ENCODE measurements at regions not wholly inside any gene's neighbourhood (a gene's known extent, or its start where the extent isn't known, plus 50 kb on each side); places are given as distances from the start of the nearest gene placed in this dataset.

DNA sequence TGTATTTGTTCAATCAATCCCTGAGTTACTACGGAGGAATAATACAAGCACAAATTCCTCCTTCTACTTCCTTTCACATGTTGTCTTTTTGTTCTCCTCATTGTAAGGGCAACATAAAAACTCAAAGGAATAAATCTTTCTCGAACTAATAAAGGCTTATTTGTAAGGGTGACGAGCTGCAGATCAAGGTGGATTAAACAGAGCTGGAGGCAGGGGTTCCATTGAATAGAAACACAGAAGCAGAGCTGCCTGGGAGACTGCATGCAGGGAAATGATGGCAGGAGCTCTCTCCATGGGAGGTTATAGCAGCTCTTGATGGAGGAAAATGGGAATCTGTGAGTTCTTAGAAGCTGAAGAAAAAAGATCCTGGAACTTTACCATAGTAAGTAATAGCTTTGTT lies 160.2 kb downstream of the CYYR1 start:
- no peak for DNase-seq

DNA sequence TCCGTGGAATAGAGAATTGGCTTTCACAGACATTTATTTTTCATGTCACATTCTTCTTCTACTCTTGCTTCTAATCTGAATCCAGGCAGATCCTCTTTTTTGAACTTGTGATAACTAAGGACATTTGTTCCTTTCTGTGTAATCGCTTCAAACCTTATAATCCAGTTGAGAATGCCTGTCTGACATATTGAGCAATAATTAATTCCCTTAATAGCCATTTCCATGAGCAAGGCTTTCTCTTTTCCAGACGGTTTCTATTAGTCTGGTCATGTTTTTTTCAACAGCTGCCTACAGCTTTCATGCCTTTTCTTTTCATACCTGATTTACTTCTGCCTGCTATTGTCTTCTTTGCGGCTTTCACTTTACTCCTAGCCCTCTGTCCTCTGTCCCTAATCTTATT lies 163.4 kb downstream of the CYYR1 start:
- DNase-seq: no peak

DNA sequence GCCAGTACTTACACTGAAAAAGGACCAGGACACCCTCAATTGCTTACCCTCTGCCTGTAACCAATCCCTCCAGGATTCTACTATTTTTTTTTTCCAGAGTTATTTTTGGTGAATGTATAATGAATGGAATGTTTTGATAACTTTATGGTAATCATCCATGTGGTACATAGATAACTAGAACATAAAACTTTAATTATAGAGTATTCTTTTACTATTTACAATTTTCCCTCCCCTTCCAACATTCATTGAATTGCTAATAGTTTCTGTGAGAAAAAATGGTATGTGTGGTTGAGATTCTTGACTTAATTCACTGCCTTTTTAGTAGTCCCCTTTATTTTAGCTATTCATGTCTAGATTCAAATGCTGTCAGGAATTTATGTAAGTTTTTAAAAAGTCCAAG lies 164.6 kb downstream of the CYYR1 start:
- DNase-seq: no peak

DNA sequence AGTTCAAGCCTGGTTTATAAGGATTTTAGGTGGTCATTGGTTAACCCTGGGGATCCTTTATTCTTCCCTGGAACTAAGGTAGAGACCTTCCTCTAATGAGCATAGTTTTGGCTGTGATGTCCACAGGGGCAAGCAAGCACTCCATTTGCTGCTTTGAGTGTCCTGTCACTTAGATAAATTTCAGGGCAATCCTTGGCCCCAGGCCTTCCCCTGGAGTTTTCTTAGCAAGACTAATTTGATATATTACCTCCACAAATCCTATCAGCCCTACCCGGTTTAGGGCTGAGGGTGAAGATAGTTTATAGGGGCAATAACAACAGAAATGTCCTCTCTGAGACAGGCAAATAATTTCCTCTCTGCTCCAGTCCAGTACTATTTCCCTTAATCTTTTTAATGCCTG lies 166.6 kb downstream of the CYYR1 start:
- DNase-seq: no peak

DNA sequence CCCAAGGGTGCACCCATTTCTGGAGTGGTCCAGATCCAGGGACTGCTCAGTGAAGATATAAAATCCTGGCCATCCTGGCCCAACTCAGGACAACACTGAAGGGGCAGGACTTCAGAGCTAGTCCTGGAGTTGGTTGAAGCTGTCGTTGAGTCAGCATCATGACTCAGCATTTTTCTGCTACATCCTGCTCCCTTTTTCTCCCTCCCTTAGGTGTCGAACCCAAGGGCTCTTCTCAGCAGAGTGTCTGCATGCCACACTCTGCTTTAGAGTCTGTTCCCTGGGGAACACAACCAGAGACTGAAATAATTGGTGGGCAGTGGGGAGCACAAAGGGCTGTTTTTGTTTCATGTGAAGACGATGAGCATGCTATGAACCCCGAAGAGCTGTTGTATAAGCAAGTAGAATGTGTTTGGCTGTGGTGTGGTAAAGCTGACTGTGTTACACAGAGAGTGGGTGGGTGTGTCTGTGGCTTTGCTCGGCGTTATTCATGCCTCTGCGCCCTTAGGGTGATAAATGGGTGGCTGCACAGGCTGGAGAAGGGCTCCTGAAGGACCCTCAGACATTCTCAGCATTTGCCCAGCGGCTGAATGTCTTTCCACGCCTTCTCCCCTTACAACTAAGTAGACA lies 167.2 kb downstream of the CYYR1 start:
- DNase-seq: peak in 1 of 4 experiments; percentile 10

DNA sequence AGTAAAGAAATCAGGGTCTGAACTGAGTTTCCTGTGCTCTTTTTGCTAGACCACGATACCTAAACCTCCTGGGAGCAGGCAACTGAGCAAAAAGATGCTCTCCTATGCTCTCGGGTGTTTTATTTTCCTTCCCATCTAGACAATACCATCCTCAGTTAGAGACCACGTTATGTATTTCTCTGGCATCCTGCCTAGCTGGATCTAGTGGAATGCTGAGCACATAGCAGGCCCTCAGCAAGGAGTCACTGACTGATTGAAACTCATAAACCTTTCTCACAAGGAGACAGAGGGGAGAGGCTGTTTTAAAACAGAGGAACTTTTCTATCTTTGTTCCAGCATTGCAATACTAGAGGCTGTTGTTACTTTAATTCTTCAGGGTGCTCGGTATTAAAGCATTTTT lies 168.0 kb downstream of the CYYR1 start:
- no peak for DNase-seq

DNA sequence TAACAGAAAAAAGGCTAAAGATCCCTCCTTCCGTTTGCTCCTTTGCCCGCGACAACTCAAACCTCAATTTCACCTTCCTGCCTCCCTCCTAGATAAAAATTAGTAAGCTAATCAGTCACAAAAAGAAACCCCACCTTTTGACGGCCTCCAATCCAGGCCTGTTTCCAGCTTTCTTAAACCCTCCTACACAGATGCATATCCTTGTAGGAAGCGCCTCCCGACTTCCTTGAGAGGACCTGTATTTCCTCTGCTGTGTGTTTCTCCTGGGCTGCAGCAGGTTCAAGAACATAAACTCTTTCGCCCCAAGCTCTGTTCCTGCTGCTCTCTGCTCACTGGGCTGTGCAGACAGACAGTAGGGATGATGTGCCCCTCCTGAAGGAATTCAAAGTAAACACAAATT lies 168.8 kb downstream of the CYYR1 start:
- no peak for DNase-seq

DNA sequence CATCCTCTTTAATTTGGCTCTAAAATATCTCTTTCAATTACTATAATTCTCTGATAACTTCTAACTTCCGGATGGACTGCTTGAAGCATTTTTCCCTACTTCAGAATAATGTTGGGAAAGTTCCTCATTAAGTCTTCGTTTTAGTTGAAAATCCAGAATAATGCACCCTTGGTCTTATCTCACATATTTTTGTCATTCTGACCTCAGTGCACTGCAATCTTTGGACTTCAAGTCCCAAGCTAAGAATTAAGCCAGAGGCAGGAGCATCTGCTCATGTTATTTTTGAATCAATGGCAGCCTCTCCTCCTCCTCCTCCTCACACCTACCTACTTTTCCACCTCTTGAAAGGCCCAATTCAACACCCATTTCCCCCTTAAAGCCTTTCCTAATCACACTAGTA lies 169.8 kb downstream of the CYYR1 start:
- no peak for DNase-seq

DNA sequence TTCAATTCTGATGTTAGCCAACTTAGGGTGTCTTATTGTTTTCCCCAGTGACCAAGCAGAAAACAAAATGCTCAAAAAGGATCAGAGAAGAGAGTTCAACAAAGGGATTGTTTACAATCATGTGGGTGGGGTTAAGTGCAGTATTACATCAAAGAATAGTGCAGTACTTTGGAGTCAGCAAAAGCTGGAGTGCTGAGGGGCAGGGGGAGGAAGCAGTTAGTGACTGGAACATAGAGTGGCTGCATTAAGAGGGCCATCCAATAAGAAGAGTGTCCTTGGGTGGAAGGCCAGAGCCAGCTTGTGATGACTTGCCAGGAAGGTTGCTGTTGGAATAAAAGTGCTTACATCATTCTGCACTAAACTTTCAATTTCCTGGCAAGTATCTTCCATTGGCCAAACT lies 175.5 kb downstream of the CYYR1 start:
- no peak for DNase-seq

DNA sequence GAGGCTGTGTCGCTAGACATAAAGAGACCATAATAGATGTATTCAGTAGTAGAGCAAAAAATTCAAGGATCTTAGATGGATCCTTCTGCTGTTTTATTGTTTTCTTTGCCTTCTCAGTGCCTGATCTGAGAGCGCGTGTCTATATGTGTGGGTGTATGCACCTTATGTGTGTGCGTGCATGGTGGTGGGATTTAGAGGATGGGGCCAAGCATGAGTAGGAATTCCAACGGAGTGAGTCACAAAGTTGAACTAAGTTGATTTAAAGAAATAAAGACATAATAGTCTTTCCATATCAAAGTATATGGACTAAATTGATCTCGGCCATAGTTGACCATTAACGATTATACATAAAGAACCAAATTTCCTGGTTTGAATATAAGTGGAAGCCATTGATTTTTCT lies 178.7 kb downstream of the CYYR1 start:
- DNase-seq: no peak

DNA sequence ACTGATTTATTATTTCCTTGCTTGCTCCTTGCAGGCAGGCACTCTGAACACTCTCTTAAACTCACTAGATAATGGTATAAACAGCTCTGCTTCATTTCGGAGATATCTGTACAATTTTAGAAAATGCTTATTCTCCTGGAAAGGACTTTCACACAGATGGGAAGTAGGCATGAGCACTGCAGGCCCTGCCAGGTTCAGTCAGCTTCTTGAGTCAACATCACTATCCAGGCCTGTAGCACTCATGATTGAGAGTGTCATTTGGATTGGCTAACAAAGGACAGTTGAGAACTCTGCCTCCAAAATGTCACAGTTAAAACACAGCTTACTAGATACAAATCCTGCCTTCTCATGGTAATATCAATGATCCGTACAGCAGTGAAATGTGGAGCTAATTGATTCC lies 181.9 kb downstream of the CYYR1 start:
- DNase-seq: no peak

DNA sequence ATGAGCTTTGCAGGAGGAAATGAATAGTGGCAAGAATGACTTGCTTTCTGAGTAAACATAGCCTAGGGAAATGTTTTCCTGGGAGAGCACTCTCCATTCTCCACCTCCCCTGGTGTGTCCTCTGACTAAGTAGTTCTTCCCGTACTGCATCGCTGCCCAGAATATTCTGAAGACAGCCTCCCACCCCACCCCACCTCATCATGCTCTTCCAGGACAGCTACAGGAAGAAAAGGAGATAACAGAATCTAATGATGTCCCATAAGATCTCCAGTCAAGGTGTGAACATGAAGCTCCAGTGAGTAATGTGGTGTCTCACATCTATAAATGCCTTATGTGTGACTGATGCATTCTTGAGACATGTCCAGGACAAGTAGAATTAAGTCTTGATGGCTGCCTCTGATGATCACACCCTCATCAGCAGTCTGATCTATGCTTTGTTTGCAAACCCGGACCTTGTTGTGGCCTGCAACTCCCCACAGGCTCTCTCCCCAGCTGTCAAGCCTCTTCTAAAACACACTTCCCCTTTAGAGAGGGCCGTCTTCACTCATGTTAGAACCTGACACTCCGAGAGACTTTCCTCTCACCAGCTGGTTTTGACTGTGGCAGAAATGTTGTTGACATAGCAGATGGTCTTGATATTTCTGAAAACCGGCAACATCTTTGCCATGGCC lies 183.0 kb downstream of the CYYR1 start:
- peak; percentile 38 to 59 (median 52) for DNase-seq

DNA sequence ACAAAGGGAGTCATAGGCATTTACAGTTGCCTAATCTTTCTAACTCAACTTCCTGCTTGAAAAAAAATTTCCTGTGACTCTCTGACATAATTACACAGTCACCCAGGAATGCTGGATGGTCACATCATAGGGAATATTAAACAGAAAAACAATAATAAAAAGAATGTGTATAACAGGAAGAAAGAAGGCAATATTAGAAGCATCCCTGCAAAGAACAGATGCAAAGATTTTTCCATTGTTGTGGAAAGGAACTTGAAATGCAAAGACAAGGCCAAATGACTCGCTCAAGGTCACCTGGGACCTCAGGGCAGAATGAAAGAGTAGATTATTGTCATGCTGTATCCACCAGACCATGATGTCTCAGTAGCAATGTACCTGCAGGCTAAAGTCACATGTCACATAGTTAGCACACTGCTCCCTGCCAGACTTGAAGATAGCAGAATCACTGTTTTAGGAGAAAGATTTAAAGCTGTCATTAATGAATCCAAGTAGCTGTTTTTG lies 184.3 kb downstream of the CYYR1 start:
- DNase-seq: peak in 2 of 4 experiments; percentile 35 to 41

DNA sequence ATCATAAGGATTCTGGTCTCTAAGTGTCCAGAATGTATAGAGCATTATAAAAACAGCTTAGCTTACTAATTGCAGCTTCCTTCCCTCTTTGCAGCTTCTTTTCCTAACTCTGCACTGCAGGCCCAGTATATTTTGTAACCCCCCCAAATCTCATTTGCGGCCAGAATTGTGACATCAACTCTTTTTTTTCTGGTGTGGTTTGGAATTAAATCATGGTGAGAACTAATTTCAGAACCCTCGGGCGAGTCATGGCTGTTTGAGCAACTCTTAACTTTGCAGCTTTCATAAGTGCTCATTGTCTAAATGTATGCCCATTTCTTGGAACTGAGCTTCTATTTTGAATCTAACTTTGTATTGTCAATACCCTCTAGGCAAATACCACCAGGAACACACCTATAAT lies 187.4 kb downstream of the CYYR1 start:
- DNase-seq: peak; percentile 53 to 70 (median 60)

DNA sequence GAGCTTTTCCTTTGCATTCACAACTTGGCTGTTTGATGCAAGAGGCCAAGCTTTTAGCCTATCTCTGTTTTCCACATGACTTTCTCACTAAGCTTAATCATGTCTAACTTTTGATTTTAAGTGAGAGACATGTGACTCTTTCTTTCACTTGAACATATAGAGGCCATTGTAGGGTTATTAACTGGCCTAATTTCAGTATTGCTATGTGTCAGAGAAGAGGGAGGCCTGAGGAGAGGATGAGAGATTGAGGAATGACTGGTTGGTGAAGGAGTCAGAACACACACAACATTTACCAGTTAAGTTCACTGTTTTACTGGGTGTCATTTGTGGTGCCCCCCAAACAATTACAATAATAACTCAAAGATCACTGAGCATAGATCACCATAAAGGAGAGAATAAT lies 193.5 kb downstream of the CYYR1 start:
- DNase-seq: no peak

DNA sequence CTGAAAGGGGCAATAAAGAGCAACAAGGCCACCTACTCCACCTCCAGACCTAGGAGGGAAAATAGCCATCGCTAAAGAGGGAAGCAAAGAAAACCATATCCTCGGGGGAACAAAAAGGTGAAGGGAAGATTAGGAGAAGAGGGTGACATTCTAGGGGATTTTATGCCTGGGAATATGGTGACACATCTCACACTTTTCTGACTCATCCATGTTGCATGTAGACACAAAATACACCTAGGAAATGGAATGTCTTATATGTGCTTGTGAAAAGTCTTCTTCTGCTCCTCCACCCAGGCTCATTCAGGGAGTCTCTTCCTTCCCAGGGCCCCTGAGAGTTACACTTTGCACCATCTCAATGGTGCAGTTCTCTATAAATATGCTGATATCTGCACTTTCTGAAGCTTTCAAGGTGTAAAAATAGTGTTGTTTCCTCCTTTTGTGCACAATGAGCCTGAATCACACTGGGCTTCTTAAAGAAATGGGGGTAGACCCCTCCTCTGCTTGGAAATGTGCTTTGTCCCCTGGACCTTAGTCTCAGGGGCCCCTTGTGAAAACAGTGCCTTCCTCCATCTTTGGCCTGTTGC lies 195.9 kb downstream of the CYYR1 start:
- no peak for DNase-seq

DNA sequence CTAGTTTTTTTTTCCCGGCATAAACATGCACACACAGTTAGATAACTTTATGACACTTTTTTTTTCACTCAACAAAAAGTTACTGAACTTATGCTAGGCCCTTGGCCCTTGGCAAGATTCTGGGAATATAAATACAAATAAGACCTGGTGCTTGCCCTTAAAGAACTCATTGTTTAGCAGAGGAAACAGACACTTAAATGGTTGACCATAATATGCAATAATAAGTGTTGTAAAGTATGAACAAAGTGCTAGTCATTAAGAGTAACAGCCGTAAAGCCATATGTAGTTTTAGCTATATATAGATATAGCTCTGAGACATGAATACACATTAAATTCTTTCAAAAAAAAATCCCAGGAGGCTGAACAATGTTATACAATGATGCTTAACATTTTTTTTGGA lies 198.3 kb downstream of the CYYR1 start:
- DNase-seq: no peak

DNA sequence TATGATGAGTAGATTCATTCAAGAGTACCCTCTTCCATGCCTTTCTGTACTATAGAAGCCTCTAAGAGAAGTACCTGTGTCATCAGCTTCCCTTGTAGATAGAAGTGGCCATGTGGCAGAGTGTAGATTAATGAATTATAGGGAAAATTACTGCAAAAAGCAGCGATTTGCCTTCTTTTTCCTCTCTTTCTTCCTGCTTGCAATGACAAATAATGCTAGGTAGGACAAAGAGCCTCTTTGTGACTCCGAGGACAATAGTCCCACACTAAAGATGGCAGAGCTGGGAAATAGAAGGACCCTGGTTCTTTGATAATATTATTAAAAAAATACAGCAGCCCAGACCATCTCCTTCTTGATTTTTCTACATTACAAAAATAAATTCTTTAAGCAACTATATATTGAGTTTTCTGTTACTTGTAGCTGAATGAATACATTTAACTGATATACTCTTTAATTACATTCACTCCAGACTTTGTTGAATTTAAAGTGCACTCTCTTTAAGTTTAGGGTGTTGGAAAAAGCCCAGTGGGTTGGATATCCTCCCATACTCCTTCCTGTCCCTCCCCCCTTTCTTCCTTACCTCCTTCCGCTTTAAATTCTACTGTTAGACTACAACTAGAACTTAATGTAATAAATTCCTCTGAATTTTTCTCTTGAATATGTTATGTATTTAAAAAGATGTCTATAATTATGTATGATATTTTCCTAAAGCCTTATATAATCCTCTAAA lies 198.2 kb upstream of the APP start:
- DNase-seq: no peak

DNA sequence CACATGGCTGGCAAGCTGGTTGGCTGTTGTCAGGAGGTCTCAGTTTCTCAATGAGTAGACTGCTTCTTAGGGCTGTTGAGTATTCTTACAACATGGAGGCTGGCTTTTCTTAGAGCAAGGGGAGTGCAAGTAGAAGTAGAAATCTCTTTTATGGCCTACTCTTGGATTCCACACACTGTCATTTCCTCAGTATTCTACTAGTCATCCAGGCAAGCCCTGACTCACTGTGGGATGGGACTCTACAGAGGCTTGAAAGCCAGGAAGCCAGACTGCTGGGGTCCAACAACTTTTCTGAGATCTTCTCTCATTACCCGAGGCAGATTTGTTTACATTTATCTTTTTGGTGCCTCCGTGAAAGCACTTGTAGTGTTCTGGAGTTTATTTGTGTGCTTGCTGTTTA lies 196.2 kb upstream of the APP start:
- DNase-seq: no peak

DNA sequence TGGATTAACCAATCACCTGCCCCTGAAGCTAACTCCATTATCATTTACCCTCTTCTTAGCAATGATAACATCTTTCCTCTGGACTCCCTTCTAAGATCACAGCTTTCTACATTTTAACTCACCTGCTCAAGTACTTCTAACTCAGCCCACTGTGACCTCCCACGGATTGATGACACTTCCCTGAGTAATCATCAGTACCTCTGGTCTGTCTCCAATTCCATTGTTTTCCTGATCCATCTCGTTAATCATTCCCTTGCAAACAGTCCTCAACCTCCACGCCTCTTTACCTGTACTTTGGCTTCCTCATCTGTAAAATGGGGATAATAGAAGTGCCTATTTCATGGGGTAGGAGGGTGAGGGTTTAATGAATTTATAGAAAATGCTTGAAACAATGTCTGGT lies 195.3 kb upstream of the APP start:
- no peak for DNase-seq

DNA sequence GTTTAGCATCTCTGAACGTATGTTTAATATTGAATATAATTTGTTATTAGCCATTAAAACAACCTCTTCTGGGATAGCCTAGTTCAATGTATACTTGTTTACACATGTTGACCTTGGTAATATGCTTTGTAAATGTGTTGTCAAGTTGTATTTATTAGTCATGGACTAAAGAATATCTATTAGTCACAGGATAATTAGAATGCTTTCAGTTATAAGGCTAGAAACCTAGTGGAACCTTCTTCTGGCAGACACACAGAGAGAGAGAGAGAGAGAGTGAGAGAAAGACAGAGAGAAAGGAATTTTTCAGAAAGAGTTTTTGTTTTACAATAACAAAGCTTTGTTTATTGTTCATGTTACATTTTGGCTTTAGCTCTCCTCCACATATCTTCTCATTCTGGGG lies 181.1 kb upstream of the APP start:
- no peak for DNase-seq

DNA sequence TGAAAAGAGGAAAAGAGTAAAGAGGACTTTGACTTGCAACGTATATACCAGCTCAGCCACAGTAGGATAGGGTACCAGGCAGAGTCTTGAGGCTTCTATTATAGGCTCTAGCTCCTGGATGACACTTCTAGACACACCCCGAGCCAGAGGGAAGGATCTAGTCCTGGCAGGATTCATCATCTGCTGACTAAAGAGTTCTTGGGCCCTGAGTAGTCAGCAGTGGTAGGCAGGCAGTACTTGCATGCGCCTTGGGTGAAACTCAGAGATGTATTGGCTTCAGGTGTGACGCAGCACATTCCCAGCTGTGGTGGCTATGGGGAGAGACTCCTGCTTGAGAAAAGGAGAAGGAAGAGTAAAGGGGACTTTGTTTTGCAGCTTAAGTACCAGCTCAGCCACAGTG lies 162.3 kb upstream of the APP start:
- no peak for DNase-seq

DNA sequence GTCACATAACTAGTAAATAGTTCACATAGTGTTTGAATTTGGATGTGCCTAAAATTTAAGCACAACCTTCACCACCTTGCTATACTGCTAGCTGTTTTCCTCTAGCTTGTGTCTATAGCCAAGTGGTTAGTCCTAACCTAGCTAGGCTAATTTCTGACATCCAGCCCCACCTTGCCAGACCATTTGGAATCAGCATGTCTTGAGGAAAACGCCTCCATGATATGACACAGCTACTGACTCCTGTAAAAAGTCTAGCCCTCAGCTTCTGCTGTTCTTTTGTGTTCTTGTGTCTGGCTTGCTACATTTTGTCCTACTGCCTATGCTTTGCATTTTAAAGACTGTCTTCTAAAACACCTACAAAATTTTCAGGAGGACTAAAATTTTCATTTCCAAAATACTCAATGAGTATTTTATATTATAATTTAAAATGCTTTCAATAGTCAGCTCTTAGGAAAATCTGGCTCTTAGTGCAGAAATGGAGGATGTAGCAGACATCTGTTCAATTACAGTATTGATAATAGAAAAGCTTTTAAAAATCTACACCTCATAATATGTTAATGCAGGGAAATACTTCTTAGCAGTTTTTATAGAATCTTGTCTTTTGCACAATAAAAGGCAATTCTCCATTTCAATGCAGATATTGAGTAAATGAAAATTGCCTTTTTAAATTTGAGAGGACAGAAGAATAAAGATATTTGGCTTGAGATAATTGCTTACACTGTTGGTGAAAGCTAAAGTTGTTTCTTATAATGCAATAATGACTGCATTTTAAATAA lies 160.8 kb upstream of the APP start:
- no peak for DNase-seq
